Stimulated activated CD4-positive, alpha-beta T cell treated with anti-CD3 and anti-CD28 coated beads, Interleukin-4, amount 100 ng/mL, for 24 hours (primary cell): ENCODE measurements at regions not wholly inside any gene's neighbourhood (a gene's known extent, or its start where the extent isn't known, plus 50 kb on each side); places are given as distances from the start of the nearest gene placed in this dataset.

ENCODE experiments used
- DNase-seq: peaks from one replicate; pipeline ENCODE4 v3.0.0-alpha.2; 2020

- no peak for DNase-seq
These were observed 57.4 kb downstream of the IGLL1 start for GRCh38 chr22:23522623-23523251.

- peak; percentile 64 for DNase-seq
These were observed 58.5 kb downstream of the IGLL1 start for GRCh38 chr22:23521441-23522113.

- no peak for DNase-seq
These were observed 59.1 kb downstream of the IGLL1 start for GRCh38 chr22:23520863-23521440.

- no peak for DNase-seq
These were observed 60.5 kb downstream of the IGLL1 start for GRCh38 chr22:23519442-23520157.

- DNase-seq = no peak
These were observed 61.5 kb downstream of the IGLL1 start for GRCh38 chr22:23518376-23519187.

GRCh38 chr22:23517804-23518375 lies 62.2 kb downstream of the IGLL1 start:
- DNase-seq = no peak

GRCh38 chr22:23516304-23516703 lies 63.8 kb downstream of the IGLL1 start:
- no peak for DNase-seq

GRCh38 chr22:23514322-23515038 lies 65.6 kb downstream of the IGLL1 start:
- DNase-seq = no peak

- no peak for DNase-seq
These were observed 66.4 kb downstream of the IGLL1 start for GRCh38 chr22:23513705-23514104.

- no peak for DNase-seq
These were observed 67.0 kb downstream of the IGLL1 start for GRCh38 chr22:23513133-23513532.

- DNase-seq = no peak
These were observed 67.4 kb downstream of the IGLL1 start for GRCh38 chr22:23512721-23513120.

GRCh38 chr22:23512348-23512705 lies 67.8 kb downstream of the IGLL1 start:
- DNase-seq = no peak

- no peak for DNase-seq
These were observed 68.3 kb downstream of the IGLL1 start for GRCh38 chr22:23511627-23512347.

GRCh38 chr22:23509571-23510302 lies 70.4 kb downstream of the IGLL1 start:
- DNase-seq = no peak

- no peak for DNase-seq
These were observed 75.6 kb downstream of the IGLL1 start for GRCh38 chr22:23504516-23504915.

- DNase-seq = no peak
These were observed 76.2 kb downstream of the IGLL1 start for GRCh38 chr22:23503736-23504440.

GRCh38 chr22:23503142-23503541 lies 76.9 kb downstream of the IGLL1 start:
- DNase-seq = no peak

GRCh38 chr22:23501708-23502107 lies 78.4 kb downstream of the IGLL1 start:
- DNase-seq = no peak

- DNase-seq = no peak
These were observed 78.8 kb downstream of the IGLL1 start for GRCh38 chr22:23501261-23501619.
